ENCODE measurements at regions not wholly inside any gene's neighbourhood (a gene's known extent, or its start where the extent isn't known, plus 50 kb on each side); places are given as distances from the start of the nearest gene placed in this dataset.

DNA sequence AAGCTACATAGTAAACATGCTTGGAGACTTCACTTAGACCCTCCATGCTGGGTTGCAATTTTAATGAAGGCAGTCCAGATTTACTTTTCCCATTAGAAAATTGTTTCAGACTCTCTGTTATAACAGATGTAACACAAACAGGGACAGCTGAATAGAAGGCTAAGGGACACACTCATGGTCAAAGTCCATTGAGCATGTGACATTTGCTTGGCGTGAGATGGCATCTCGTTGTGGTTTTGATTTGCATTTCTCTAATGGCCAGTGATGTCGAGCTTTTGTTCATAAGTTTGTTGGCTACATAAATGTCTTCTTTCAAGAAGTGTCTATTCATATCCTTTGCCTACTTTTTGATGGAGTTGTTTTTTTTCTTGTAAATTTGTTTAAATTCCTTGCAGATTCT lies 358.2 kb upstream of the CLNK start:
- TF ChIP-seq, protein P1, sequence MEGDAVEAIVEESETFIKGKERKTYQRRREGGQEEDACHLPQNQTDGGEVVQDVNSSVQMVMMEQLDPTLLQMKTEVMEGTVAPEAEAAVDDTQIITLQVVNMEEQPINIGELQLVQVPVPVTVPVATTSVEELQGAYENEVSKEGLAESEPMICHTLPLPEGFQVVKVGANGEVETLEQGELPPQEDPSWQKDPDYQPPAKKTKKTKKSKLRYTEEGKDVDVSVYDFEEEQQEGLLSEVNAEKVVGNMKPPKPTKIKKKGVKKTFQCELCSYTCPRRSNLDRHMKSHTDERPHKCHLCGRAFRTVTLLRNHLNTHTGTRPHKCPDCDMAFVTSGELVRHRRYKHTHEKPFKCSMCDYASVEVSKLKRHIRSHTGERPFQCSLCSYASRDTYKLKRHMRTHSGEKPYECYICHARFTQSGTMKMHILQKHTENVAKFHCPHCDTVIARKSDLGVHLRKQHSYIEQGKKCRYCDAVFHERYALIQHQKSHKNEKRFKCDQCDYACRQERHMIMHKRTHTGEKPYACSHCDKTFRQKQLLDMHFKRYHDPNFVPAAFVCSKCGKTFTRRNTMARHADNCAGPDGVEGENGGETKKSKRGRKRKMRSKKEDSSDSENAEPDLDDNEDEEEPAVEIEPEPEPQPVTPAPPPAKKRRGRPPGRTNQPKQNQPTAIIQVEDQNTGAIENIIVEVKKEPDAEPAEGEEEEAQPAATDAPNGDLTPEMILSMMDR (IDR thresholded peaks at IDR 0.05): no peak
- TF ChIP-seq RAD21 (conservative IDR thresholded peaks at IDR 0.05 in 1 of 2, IDR thresholded peaks at IDR 0.05 in 1 of 2) (no peak), BCL3 (IDR thresholded peaks at IDR 0.05) (no peak)

Measured in A549 (cell line).